HEK293 (cell line): ENCODE measurements at regions not wholly inside any gene's neighbourhood (a gene's known extent, or its start where the extent isn't known, plus 50 kb on each side); places are given as distances from the start of the nearest gene placed in this dataset.

ENCODE experiments used
- CTCF ChIA-PET: fragments of 350-600 bp; formaldehyde crosslinking; extraction: SDS; loops from one replicate; lab custom pipeline; 2021; ENCODE audit warnings: antibody characterized with exemption; lab: Yijun Ruan, JAX
- POLR2A ChIA-PET: fragments of 300-600 bp; formaldehyde crosslinking; extraction: SDS; loops from one replicate; lab custom pipeline; 2020; ENCODE audit warnings: antibody characterized with exemption, inconsistent platforms; lab: Yijun Ruan, JAX
- H3K27ac ChIP-seq: fragments of 200-500 bp; sonication (Bioruptor generic); 2 replicates; pipeline ENCODE4 v1.5.1; 2014; ENCODE audit warnings: low read depth, low read length, control low read depth, inconsistent platforms; ENCODE audit errors: extremely low read depth
- H3K36me3 ChIP-seq, 2 experiments: fragments of 200-500 bp in 1 of 2; sonication (Bioruptor generic) in 1 of 2; 1 replicate in 1 of 2; 2 replicates in 1 of 2; pipeline ENCODE4 v1.5.1; 2014 to 2017; ENCODE audit warnings: inconsistent platforms in 2 of 2, low read length in 2 of 2; ENCODE audit not compliant: control insufficient read depth in 2 of 2, insufficient read depth in 1 of 2
- H3K4me1 ChIP-seq: fragments of 200-500 bp; sonication (Bioruptor generic); 2 replicates; pipeline ENCODE4 v1.5.1; 2014; ENCODE audit warnings: mild to moderate bottlenecking, low read length, inconsistent platforms; ENCODE audit not compliant: control insufficient read depth, insufficient read depth
- H3K4me3 ChIP-seq: 2 replicates; pipeline ENCODE4 v1.5.1; 2011; ENCODE audit warnings: low read depth, mild to moderate bottlenecking, control low read depth, low read length, moderate library complexity
- H3K9me3 ChIP-seq: fragments of 200-500 bp; sonication (Bioruptor generic); 2 replicates; pipeline ENCODE4 v1.5.1; 2014; ENCODE audit warnings: low read depth, low read length, inconsistent platforms; ENCODE audit not compliant: control insufficient read depth, insufficient read depth
- BCL11A ChIP-seq: fragments of 450-650 bp; formaldehyde crosslinking; IDR thresholded peaks from 2 replicates; pipeline ENCODE4 v1.5.1; 2016; ENCODE audit warnings: low read depth, missing biosample characterization, missing genetic modification characterization
- HOXD13 ChIP-seq: sonication (generic); formaldehyde crosslinking; IDR thresholded peaks from 2 replicates; pipeline ENCODE4 v1.8.0; 2022; ENCODE audit warnings: missing genetic modification reagents, borderline replicate concordance
- KLF7 ChIP-seq: fragments of 450-650 bp; formaldehyde crosslinking; IDR thresholded peaks from 2 replicates; pipeline ENCODE4 v1.5.1; 2016; ENCODE audit warnings: missing biosample characterization, missing genetic modification characterization, borderline replicate concordance
- PRDM4 ChIP-seq: fragments of 450-650 bp; formaldehyde crosslinking; IDR thresholded peaks from 2 replicates; pipeline ENCODE4 v1.5.1; 2017; ENCODE audit warnings: missing biosample characterization, missing genetic modification characterization
- REPIN1 ChIP-seq: fragments of 450-650 bp; formaldehyde crosslinking; IDR thresholded peaks from 2 replicates; pipeline ENCODE4 v1.5.1; 2017; ENCODE audit warnings: missing biosample characterization, missing genetic modification characterization, low read depth
- ZBTB10 ChIP-seq: fragments of 450-650 bp; formaldehyde crosslinking; IDR thresholded peaks from 2 replicates; pipeline ENCODE4 v1.5.1; 2016; ENCODE audit warnings: missing biosample characterization, missing genetic modification characterization
- ZBTB44 ChIP-seq: fragments of 450-650 bp; IDR thresholded peaks from 2 replicates; pipeline ENCODE4 v1.5.1; 2018; ENCODE audit warnings: missing biosample characterization, mild to moderate bottlenecking, missing genetic modification characterization
- ZNF114 ChIP-seq: fragments of 450-650 bp; formaldehyde crosslinking; IDR thresholded peaks from 2 replicates; pipeline ENCODE4 v1.5.0; 2017; ENCODE audit warnings: missing biosample characterization, missing genetic modification characterization
- ZNF155 ChIP-seq: fragments of 450-650 bp; formaldehyde crosslinking; IDR thresholded peaks from 2 replicates; pipeline ENCODE4 v1.5.1; 2016; ENCODE audit warnings: missing biosample characterization, missing genetic modification characterization
- ZNF354C ChIP-seq: fragments of 450-650 bp; formaldehyde crosslinking; IDR thresholded peaks from 2 replicates; pipeline ENCODE4 v1.5.1; 2016; ENCODE audit warnings: missing biosample characterization, missing genetic modification characterization, low read depth, borderline replicate concordance
- ZNF404 ChIP-seq: fragments of 450-650 bp; formaldehyde crosslinking; IDR thresholded peaks from 2 replicates; pipeline ENCODE4 v1.5.1; 2017; ENCODE audit warnings: missing biosample characterization, missing genetic modification characterization
- ZNF449 ChIP-seq: fragments of 450-650 bp; formaldehyde crosslinking; IDR thresholded peaks from 2 replicates; pipeline ENCODE4 v1.5.1; 2017; ENCODE audit warnings: missing biosample characterization, mild to moderate bottlenecking, missing genetic modification characterization, moderate library complexity
- ZNF473 ChIP-seq: fragments of 450-650 bp; formaldehyde crosslinking; IDR thresholded peaks from 2 replicates; pipeline ENCODE4 v1.5.1; 2017; ENCODE audit warnings: missing biosample characterization, missing genetic modification characterization
- ZNF501 ChIP-seq: fragments of 450-650 bp; formaldehyde crosslinking; IDR thresholded peaks from 2 replicates; pipeline ENCODE4 v1.5.1; 2016; ENCODE audit warnings: missing biosample characterization, missing genetic modification characterization
- ZNF792 ChIP-seq: fragments of 450-650 bp; formaldehyde crosslinking; IDR thresholded peaks from 2 replicates; pipeline ENCODE4 v1.5.1; 2016; ENCODE audit warnings: missing biosample characterization, missing genetic modification characterization
- ZSCAN23 ChIP-seq: fragments of 450-650 bp; formaldehyde crosslinking; IDR thresholded peaks from 2 replicates; pipeline ENCODE4 v1.5.1; 2016; ENCODE audit warnings: missing biosample characterization, missing genetic modification characterization
- ZXDB ChIP-seq: fragments of 450-650 bp; formaldehyde crosslinking; IDR thresholded peaks from 2 replicates; pipeline ENCODE4 v1.5.1; 2016; ENCODE audit warnings: missing biosample characterization, missing genetic modification characterization
- TF ChIP-seq, protein P1 (sequence below): fragments of 450-650 bp; IDR thresholded peaks from 2 replicates; pipeline ENCODE4 v1.5.1; 2018; ENCODE audit warnings: missing biosample characterization, missing genetic modification characterization
- TF ChIP-seq, protein P2 (sequence below): fragments of 450-650 bp; formaldehyde crosslinking; IDR thresholded peaks from 2 replicates; pipeline ENCODE4 v1.5.1; 2016; ENCODE audit warnings: missing biosample characterization, missing genetic modification characterization
- TF ChIP-seq, protein P3 (sequence below): fragments of 450-650 bp; formaldehyde crosslinking; IDR thresholded peaks from 2 replicates; pipeline ENCODE4 v1.5.1; 2016; ENCODE audit warnings: missing biosample characterization, missing genetic modification characterization

GRCh38 chr3:6521369-6522113 is 339.4 kb upstream of the GRM7 start (continued):
- TF ChIP-seq ZBTB44 (tag by site-specific recombination) (no peak), ZNF473 (tag by site-specific recombination) (no peak), ZXDB (tag by site-specific recombination) (no peak), REPIN1 (tag by site-specific recombination) (no peak), ZNF155 (no peak), ZNF114 (tag by site-specific recombination) (no peak), ZSCAN23 (tag by site-specific recombination) (no peak)
- TF ChIP-seq, protein P1, sequence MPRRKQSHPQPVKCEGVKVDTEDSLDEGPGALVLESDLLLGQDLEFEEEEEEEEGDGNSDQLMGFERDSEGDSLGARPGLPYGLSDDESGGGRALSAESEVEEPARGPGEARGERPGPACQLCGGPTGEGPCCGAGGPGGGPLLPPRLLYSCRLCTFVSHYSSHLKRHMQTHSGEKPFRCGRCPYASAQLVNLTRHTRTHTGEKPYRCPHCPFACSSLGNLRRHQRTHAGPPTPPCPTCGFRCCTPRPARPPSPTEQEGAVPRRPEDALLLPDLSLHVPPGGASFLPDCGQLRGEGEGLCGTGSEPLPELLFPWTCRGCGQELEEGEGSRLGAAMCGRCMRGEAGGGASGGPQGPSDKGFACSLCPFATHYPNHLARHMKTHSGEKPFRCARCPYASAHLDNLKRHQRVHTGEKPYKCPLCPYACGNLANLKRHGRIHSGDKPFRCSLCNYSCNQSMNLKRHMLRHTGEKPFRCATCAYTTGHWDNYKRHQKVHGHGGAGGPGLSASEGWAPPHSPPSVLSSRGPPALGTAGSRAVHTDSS (tag by site-specific recombination), result no peak

GRCh38 chr3:6522191-6522590 is 338.7 kb upstream of the GRM7 start:
- no peak overlapping the region for H3K4me3 ChIP-seq
- H3K36me3 ChIP-seq, result no peaks in the 10 kb centered on the region
- ChIA-PET CTCF (no interaction called here), POLR2A (no interaction called here)
- no peaks in the 10 kb centered on the region for H3K4me1 ChIP-seq
- H3K27ac ChIP-seq, result no peak overlapping the region
- no peaks in the 10 kb centered on the region for H3K9me3 ChIP-seq
- no peak for TF ChIP-seq ZNF501 (tag by site-specific recombination)
- no peak for TF ChIP-seq ZNF792 (tag by site-specific recombination)
- TF ChIP-seq PRDM4, result no peak
- TF ChIP-seq ZNF354C (tag by site-specific recombination), result no peak
- TF ChIP-seq ZNF449, result no peak
- TF ChIP-seq ZBTB10 (tag by site-specific recombination), result no peak
- TF ChIP-seq BCL11A (tag by site-specific recombination), result no peak
- TF ChIP-seq HOXD13 (CRISPR knock-in tag), result no peak
- TF ChIP-seq, protein P2, sequence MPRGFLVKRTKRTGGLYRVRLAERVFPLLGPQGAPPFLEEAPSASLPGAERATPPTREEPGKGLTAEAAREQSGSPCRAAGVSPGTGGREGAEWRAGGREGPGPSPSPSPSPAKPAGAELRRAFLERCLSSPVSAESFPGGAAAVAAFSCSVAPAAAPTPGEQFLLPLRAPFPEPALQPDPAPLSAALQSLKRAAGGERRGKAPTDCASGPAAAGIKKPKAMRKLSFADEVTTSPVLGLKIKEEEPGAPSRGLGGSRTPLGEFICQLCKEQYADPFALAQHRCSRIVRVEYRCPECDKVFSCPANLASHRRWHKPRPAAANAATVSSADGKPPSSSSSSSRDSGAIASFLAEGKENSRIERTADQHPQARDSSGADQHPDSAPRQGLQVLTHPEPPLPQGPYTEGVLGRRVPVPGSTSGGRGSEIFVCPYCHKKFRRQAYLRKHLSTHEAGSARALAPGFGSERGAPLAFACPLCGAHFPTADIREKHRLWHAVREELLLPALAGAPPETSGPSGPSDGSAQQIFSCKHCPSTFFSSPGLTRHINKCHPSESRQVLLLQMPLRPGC (tag by site-specific recombination), result no peak
- no peak for TF ChIP-seq KLF7 (tag by site-specific recombination)
- TF ChIP-seq, protein P3, sequence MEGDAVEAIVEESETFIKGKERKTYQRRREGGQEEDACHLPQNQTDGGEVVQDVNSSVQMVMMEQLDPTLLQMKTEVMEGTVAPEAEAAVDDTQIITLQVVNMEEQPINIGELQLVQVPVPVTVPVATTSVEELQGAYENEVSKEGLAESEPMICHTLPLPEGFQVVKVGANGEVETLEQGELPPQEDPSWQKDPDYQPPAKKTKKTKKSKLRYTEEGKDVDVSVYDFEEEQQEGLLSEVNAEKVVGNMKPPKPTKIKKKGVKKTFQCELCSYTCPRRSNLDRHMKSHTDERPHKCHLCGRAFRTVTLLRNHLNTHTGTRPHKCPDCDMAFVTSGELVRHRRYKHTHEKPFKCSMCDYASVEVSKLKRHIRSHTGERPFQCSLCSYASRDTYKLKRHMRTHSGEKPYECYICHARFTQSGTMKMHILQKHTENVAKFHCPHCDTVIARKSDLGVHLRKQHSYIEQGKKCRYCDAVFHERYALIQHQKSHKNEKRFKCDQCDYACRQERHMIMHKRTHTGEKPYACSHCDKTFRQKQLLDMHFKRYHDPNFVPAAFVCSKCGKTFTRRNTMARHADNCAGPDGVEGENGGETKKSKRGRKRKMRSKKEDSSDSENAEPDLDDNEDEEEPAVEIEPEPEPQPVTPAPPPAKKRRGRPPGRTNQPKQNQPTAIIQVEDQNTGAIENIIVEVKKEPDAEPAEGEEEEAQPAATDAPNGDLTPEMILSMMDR, result no peak
- no peak for TF ChIP-seq ZNF404 (tag by site-specific recombination)
